Heart left ventricle (tissue), 16 donors: ENCODE measurements at regions not wholly inside any gene's neighbourhood (a gene's known extent, or its start where the extent isn't known, plus 50 kb on each side); places are given as distances from the start of the nearest gene placed in this dataset.

Experiments
- ATAC-seq, 4 donors: fragments of 200-7000 bp; cut with Tn5 transposase; one replicate each; pipeline ENCODE4 v1.9.1; 2020 to 2022; ENCODE audit warnings: moderate library complexity in 4 of 4, mild to moderate bottlenecking in 3 of 4, moderate number of reproducible peaks in 1 of 4
- DNase-seq, 5 donors: peaks; one replicate each; pipeline ENCODE4 v3.0.0-alpha.2; 2020
- H3K27ac ChIP-seq, 12 donors: fragments of 200-600 bp; sonication (generic) in 4 of 12; one replicate each; pipeline versions ENCODE4 v1.5.0 to v1.8.0; 2016 to 2022; ENCODE audit warnings: mild to moderate bottlenecking in 2 of 12
- H3K27me3 ChIP-seq, 9 donors: fragments of 200-600 bp; sonication (generic) in 2 of 9; one replicate each; pipeline versions ENCODE4 v1.5.1 to v1.8.0; 2016 to 2022; ENCODE audit warnings: mild to moderate bottlenecking in 3 of 9
- H3K36me3 ChIP-seq, 9 donors: fragments of 200-600 bp; sonication (generic) in 2 of 9; one replicate each; pipeline versions ENCODE4 v1.5.0 to v1.8.0; 2018 to 2022; ENCODE audit warnings: mild to moderate bottlenecking in 2 of 9
- H3K4me1 ChIP-seq, 12 donors: fragments of 200-600 bp; sonication (generic) in 4 of 12; one replicate each; pipeline versions ENCODE4 v1.5.0 to v1.8.0; 2016 to 2022; ENCODE audit warnings: mild to moderate bottlenecking in 3 of 12
- H3K4me3 ChIP-seq, 12 donors: fragments of 200-600 bp; sonication (generic) in 4 of 12; one replicate each; pipeline versions ENCODE4 v1.5.0 to v1.8.0; 2017 to 2022; ENCODE audit warnings: mild to moderate bottlenecking in 9 of 12, moderate library complexity in 4 of 12
- H3K9me3 ChIP-seq, 12 donors: fragments of 200-600 bp; sonication (generic) in 4 of 12; one replicate each; pipeline versions ENCODE4 v1.5.0 to v1.8.0; 2016 to 2022; ENCODE audit warnings: mild to moderate bottlenecking in 1 of 12
- POLR2A ChIP-seq, 2 donors: fragments of 450-650 bp; IDR thresholded peaks; one replicate each; pipeline ENCODE4 v1.6.1; 2017; ENCODE audit warnings: antibody characterized with exemption in 2 of 2, mild to moderate bottlenecking in 2 of 2, moderate library complexity in 2 of 2
- WGBS, 4 donors: extraction: QIAGEN DNeasy Blood & Tissue Kit in 2 of 4; methylation state at CpG; one replicate each; pipeline versions ENCODE4 v1.1.5 to v1.1.7; 2013 to 2018; 5-methylcytosine and 5-hydroxymethylcytosine counted together
- intact Hi-C, 10 donors: fragments of 100-400 bp; cut with DNase I; formaldehyde crosslinking; loops; one replicate each; pipeline versions ENCODE4 v1.11.1 to v1.14.2; 2022
- TF ChIP-seq, protein P1 (sequence below), 12 donors: fragments of 200-600 bp; sonication (generic) in 4 of 12; IDR thresholded peaks; one replicate each; pipeline versions ENCODE4 v1.5.0 to v1.8.0; 2018 to 2022; ENCODE audit warnings: antibody characterized with exemption in 12 of 12, mild to moderate bottlenecking in 5 of 12
- donor health status: ischemic (EF 13 %, LVEDD 7.1; RV severe dilation, severe dysfunction).
- donor health status: healthy with polysubstance abuse.
- donor health status: DM: no; HTN: yes; CAD: no.
- donor health status: DM: no; HTN: no; CAD: no.
- donor health status: ischemic (EF 25% LVEDD 6.9; RV normal size, moderate dysfunction).
- donor health status: ischemic (EF 25% LVEDD 5.7; RV mildly dilated, moderate dysfunction).
- donor health status: healthy.
- donor health status: DM: yes; HTN: yes; CAD: no.
- donor health status: ischemic (EF 35%, LVEDD 5.7; RV mildly dilated, moderate dysfunction).
- donor health status: nonischemic (EF 11% LVEDD 7.7; RV severe dilation, severe dysfunction).
- donor health status: DM: yes; HTN: yes; CAD: no.
- donor health status: PGD.
- donor health status: ischemic (EF 29% LVEDD 5.4; RV normal size, mild dysfunction).
- donor health status: nonischemic (EF 23%, LVEDD 6.1; RV moderate dilation, normal function).

DNA sequence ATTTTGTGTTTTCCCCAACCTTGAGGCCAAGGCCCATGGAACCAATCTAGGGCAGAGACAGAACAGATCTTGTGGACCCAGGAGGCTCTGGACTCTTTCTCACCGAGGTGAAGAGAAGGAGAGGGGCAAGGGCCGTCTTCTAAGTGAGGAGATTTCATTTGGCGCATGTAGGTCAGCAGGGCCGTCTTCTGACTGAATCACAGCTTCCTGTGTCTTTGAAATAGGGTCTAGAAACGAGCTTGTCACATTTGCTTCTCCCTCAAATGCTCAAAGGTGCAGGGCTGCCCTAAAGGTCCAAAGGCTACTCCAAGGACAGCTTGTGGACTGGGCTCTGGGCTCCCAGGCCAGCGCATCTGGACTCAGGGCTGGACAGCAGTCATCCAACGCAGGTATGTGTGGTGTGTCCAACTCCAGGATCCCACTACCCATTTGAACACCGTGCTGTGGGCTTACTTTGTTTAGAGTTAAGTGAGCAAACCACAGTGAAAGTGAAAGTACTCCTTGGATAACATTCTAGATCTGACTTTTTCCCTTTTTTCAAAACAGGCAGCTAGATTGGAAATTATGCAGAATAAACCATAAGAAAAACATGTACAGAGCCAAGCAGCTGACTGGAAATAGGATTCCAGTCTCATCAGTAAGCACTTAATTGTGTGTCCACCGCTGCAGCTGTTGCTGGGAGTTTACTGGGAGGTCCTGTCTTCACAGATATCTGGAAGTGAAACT lies 357.0 kb downstream of the GADD45G start:
- intact Hi-C loops: no loop called here
- Histone ChIP-seq H3K4me1 (peaks cover 0 to 19% (median 0%) of the 10 kb centered on the region in 12 donors), H3K4me3 (peak overlapping the region in 4 of 12 donors; percentile 13 to 32 (median 20)), H3K27ac (peak overlapping the region in 3 of 12 donors; percentile 9 to 68 (median 25)), H3K36me3 (no peaks in the 10 kb centered on the region), H3K27me3 (no peaks in the 10 kb centered on the region), H3K9me3 (no peaks in the 10 kb centered on the region)
- DNase-seq: peak in 1 of 5 donors; percentile 36
- no peak for ATAC-seq
- WGBS, 4 donors: 73 to 80% (median 76%) methylated on average over 8 to 9 of the region's 9 CpGs
- no peak for TF ChIP-seq POLR2A (IDR thresholded peaks at IDR 0.05)
- TF ChIP-seq, protein P1, sequence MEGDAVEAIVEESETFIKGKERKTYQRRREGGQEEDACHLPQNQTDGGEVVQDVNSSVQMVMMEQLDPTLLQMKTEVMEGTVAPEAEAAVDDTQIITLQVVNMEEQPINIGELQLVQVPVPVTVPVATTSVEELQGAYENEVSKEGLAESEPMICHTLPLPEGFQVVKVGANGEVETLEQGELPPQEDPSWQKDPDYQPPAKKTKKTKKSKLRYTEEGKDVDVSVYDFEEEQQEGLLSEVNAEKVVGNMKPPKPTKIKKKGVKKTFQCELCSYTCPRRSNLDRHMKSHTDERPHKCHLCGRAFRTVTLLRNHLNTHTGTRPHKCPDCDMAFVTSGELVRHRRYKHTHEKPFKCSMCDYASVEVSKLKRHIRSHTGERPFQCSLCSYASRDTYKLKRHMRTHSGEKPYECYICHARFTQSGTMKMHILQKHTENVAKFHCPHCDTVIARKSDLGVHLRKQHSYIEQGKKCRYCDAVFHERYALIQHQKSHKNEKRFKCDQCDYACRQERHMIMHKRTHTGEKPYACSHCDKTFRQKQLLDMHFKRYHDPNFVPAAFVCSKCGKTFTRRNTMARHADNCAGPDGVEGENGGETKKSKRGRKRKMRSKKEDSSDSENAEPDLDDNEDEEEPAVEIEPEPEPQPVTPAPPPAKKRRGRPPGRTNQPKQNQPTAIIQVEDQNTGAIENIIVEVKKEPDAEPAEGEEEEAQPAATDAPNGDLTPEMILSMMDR (IDR thresholded peaks at IDR 0.05): no peak

DNA sequence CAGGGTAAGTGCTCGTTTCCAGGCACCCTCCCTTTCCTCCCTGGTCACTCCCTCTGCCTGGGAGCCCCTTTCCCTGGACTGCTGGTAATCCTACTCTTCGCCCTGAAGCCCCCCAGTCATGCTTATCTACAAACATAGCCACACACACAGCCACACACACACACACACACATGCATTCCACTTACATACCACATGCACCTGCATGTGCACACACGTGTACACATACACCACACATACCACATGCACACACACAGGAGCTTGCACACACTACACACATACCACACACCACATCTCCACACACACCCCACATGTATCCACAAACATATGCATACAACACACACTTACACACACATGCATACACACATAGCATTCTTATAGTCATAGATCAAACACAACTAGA lies 358.5 kb downstream of the GADD45G start:
- ATAC-seq: no peak
- Histone ChIP-seq H3K4me1 (peaks cover 0 to 19% (median 0%) of the 10 kb centered on the region in 12 donors), H3K36me3 (no peaks in the 10 kb centered on the region), H3K4me3 (no peak overlapping the region), H3K9me3 (no peaks in the 10 kb centered on the region), H3K27ac (no peak overlapping the region), H3K27me3 (no peaks in the 10 kb centered on the region)
- DNase-seq: no peak
- intact Hi-C loops: no loop called here
- TF ChIP-seq POLR2A (IDR thresholded peaks at IDR 0.05): no peak
- TF ChIP-seq, protein P1 (IDR thresholded peaks at IDR 0.05): no peak
- 49 to 94% (median 77%) methylated on average over 3 of the region's 3 CpGs for WGBS, 4 donors

DNA sequence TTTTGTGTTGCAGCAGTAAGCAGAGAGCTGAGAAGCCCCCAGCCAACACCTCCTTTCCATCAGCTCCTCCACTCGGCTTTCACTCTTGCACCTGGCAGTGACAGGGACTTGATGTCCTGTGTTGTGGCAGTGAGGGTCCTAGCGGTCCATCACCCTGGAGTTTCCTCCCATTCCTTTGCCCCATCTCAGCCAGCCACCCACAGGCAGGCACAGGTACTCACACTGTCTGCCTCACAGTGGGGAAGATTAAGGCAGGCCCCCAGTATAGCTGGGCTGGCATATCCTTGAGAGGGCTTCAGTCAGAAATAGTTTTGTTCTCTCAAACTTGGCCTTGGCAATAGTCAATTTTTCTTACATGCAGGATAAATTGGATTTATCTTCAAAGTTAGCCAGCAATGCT lies 362.7 kb downstream of the GADD45G start:
- Histone ChIP-seq H3K36me3 (no peaks in the 10 kb centered on the region), H3K4me1 (peaks cover 0 to 5% (median 0%) of the 10 kb centered on the region in 12 donors), H3K27ac (no peak overlapping the region), H3K4me3 (no peak overlapping the region), H3K9me3 (no peaks in the 10 kb centered on the region), H3K27me3 (no peaks in the 10 kb centered on the region)
- DNase-seq (no peak), ATAC-seq (no peak)
- 65 to 92% (median 83%) methylated on average over 1 to 2 of the region's 2 CpGs for WGBS, 4 donors
- TF ChIP-seq, protein P1 (IDR thresholded peaks at IDR 0.05): no peak
- no peak for TF ChIP-seq POLR2A (IDR thresholded peaks at IDR 0.05)
- intact Hi-C loops: no loop called here

GRCh38 chr9:89969156-89969675 lies 364.4 kb downstream of the GADD45G start:
- 22 to 30% (median 27%) methylated on average over 3 of the region's 3 CpGs for WGBS, 4 donors
- Histone ChIP-seq H3K27me3 (no peaks in the 10 kb centered on the region), H3K36me3 (no peaks in the 10 kb centered on the region), H3K9me3 (no peaks in the 10 kb centered on the region), H3K4me1 (no peaks in the 10 kb centered on the region), H3K27ac (no peak overlapping the region), H3K4me3 (no peak overlapping the region)
- TF ChIP-seq, protein P1 (IDR thresholded peaks at IDR 0.05): no peak
- TF ChIP-seq POLR2A (IDR thresholded peaks at IDR 0.05): no peak
- ATAC-seq (no peak), DNase-seq (no peak)
- intact Hi-C loops: no loop called here
